HFFc6 (cell line): ENCODE measurements at regions not wholly inside any gene's neighbourhood (a gene's known extent, or its start where the extent isn't known, plus 50 kb on each side); places are given as distances from the start of the nearest gene placed in this dataset.

Source experiments
- DNase-seq: peaks from one replicate; pipeline ENCODE4 v3.0.0-alpha.2; 2018
- H3K27ac Mint-ChIP-seq: 2 replicates; pipeline ENCODE4 v1.8.0; 2020; ENCODE audit warnings: mild to moderate bottlenecking, mixed read lengths
- H3K27me3 Mint-ChIP-seq: 2 replicates; pipeline ENCODE4 v1.8.0; 2021; ENCODE audit warnings: mild to moderate bottlenecking, moderate library complexity, mixed read lengths; ENCODE audit not compliant: insufficient read depth
- H3K36me3 Mint-ChIP-seq: 2 replicates; pipeline ENCODE4 v1.8.0; 2021; ENCODE audit warnings: low read depth, mixed read lengths
- H3K4me1 Mint-ChIP-seq: 2 replicates; pipeline ENCODE4 v1.8.0; 2020; ENCODE audit warnings: low read depth, mixed read lengths
- H3K4me3 Mint-ChIP-seq: 2 replicates; pipeline ENCODE4 v1.8.0; 2020; ENCODE audit warnings: mild to moderate bottlenecking, moderate library complexity, mixed read lengths
- H3K9me3 Mint-ChIP-seq: 2 replicates; pipeline ENCODE4 v1.8.0; 2020; ENCODE audit warnings: mild to moderate bottlenecking, mixed read lengths
- CTCF ChIP-seq: fragments of 200-600 bp; sonication (generic); IDR thresholded peaks from 2 replicates; pipeline ENCODE4 v1.5.0; 2021; ENCODE audit warnings: antibody characterized with exemption, mild to moderate bottlenecking

DNA sequence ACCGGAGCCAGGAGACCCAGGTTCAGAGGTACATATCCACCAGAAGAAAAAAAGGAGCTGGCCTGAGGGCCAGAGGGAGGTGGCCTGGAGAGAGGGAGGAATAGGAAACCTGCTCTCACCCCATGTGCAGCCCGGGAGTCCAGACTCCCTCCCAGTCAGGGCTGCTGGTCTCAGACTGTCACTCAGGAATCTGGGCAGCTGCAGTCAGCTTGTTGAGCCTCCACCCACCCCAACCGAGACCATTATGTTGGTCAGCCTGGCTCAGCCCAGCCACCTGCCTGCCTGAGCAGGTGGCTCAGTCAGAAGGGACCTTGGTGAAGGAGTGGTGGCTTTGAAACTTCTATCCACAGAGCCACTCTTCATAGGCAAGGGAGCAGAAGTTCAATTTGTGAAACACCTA lies 53.3 kb upstream of the EPB41L1 start:
- H3K4me3 Mint-ChIP-seq, result no peak overlapping the region
- H3K36me3 Mint-ChIP-seq, result no peaks in the 10 kb centered on the region
- H3K9me3 Mint-ChIP-seq, result no peaks in the 10 kb centered on the region
- DNase-seq, result no peak
- no peak overlapping the region for H3K27ac Mint-ChIP-seq
- peaks cover 34% of the 10 kb centered on the region for H3K4me1 Mint-ChIP-seq
- TF ChIP-seq CTCF, result no peak
- peaks cover 17% of the 10 kb centered on the region for H3K27me3 Mint-ChIP-seq

GRCh38 chr20:36102306-36102705 lies 52.2 kb upstream of the EPB41L1 start:
- Mint-ChIP-seq H3K27me3 (peaks cover 14% of the 10 kb centered on the region), H3K4me1 (peaks cover 23% of the 10 kb centered on the region)
- no peak for TF ChIP-seq CTCF

DNA sequence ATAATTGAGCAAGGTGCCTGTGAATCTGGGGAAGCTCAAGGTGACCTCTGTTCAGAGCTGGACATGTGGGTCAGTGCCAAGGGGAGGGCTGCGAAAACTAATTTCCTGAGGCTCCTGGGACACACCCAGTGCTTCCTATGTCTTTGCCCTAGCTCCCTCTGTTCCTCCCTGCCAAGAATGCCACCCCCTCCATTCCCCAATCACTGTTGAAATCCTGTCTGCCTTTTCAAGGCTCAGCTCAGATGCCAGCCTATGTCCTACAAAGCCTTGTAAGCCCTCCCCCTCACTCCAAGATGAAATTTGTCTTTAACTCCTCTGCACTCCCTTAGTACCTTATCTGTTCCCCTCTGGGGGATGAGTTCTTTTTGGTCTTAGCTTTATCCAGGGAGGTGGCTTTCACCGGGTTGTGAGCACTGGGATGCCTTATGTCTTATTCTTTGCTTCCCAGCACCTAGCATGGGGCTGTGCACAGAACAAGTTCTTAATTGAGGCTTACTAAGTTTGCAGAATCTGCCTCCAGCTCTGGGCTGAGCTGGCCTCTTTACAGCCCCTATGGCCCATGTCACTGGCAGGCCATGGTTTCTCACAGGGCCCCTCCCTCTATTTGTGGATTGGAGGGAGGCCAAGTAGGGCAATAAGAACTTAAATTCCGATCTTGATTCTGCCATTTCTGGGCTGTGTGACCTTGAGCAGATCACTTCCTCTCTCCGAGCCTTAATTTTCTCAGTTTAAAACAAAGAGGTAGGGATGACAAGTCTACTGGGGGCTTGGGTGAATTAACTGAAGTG lies 51.5 kb upstream of the EPB41L1 start:
- Mint-ChIP-seq H3K4me1 (peaks cover 16% of the 10 kb centered on the region), H3K4me3 (no peak overlapping the region), H3K27me3 (peaks cover 14% of the 10 kb centered on the region), H3K36me3 (no peaks in the 10 kb centered on the region), H3K9me3 (no peaks in the 10 kb centered on the region), H3K27ac (no peak overlapping the region)
- no peak for DNase-seq
- no peak for TF ChIP-seq CTCF

More at GRCh38 chr20:36102306-36102705, 52.2 kb upstream of the EPB41L1 start:
- Mint-ChIP-seq H3K4me3 (no peak overlapping the region), H3K27ac (no peak overlapping the region), H3K36me3 (no peaks in the 10 kb centered on the region), H3K9me3 (no peaks in the 10 kb centered on the region)
- no peak for DNase-seq

GRCh38 chr20:36104244-36104643 lies 50.3 kb upstream of the EPB41L1 start:
- Mint-ChIP-seq H3K4me3 (no peak overlapping the region), H3K27ac (no peak overlapping the region), H3K27me3 (peaks cover 14% of the 10 kb centered on the region)

More at GRCh38 chr20:36104244-36104643, 50.3 kb upstream of the EPB41L1 start:
- peaks cover 9% of the 10 kb centered on the region for H3K4me1 Mint-ChIP-seq
- no peak for DNase-seq
- no peaks in the 10 kb centered on the region for H3K9me3 Mint-ChIP-seq
- H3K36me3 Mint-ChIP-seq, result no peaks in the 10 kb centered on the region
- TF ChIP-seq CTCF, result no peak
